ENCODE measurements at regions not wholly inside any gene's neighbourhood (a gene's known extent, or its start where the extent isn't known, plus 50 kb on each side); places are given as distances from the start of the nearest gene placed in this dataset.
"Not testable (repeated sequence)": the region's sequence is repeated elsewhere in the genome, so short reads cannot be mapped to it uniquely, and the experiment has no call there.

DNA sequence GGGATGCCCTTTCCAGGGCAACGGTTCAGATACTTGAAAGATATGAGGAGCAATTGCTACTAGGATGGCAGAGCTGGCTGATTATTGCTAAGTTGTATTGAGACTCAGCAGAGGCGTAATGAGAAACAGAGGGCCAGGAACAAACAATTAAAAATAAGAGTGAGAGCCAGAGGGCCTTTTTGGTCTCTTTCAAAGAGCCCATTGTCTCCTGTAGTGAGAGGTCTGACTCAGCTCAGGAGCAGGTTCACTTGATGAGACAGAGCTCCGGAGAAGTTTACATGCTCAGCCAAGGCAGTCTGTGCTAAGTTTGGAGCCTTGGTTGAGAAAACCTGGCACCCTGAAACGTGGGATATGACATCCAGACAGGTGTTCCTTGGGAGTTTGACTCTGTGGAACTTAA, 303.9 kb upstream of the DLGAP1 start:
- H3K4me3 ChIP-seq (replicated peaks; ENCODE audit: low read depth, low read length) = no peak overlapping the region
- TF ChIP-seq, protein P1, sequence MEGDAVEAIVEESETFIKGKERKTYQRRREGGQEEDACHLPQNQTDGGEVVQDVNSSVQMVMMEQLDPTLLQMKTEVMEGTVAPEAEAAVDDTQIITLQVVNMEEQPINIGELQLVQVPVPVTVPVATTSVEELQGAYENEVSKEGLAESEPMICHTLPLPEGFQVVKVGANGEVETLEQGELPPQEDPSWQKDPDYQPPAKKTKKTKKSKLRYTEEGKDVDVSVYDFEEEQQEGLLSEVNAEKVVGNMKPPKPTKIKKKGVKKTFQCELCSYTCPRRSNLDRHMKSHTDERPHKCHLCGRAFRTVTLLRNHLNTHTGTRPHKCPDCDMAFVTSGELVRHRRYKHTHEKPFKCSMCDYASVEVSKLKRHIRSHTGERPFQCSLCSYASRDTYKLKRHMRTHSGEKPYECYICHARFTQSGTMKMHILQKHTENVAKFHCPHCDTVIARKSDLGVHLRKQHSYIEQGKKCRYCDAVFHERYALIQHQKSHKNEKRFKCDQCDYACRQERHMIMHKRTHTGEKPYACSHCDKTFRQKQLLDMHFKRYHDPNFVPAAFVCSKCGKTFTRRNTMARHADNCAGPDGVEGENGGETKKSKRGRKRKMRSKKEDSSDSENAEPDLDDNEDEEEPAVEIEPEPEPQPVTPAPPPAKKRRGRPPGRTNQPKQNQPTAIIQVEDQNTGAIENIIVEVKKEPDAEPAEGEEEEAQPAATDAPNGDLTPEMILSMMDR (IDR thresholded peaks at IDR 0.05; ENCODE audit: low read depth, low read length, missing control alignments) = no peak
- DNase-seq (ENCODE audit: extremely low read depth, low read depth) = no peak

DNA sequence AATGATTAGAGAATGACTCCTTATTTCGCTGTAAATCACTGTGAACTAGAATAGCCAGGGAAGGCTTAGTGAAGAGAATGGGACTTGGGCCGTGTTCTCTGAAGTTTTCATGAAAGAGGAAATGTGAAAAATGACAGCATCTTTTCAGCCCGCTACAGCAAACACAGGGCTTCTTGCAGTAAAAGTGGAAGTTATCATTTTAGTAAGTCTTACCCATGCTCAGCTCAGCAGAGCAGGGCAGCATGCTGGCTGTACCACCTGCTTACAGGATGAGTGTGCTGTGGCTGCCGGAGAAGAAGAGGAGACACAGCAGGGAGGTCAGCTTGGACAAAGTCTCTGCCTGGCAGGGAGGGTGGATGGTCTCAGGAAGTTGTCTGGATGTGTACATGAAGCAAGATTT, 300.7 kb upstream of the DLGAP1 start:
- DNase-seq (ENCODE audit: extremely low read depth, low read depth) = no peak

DNA sequence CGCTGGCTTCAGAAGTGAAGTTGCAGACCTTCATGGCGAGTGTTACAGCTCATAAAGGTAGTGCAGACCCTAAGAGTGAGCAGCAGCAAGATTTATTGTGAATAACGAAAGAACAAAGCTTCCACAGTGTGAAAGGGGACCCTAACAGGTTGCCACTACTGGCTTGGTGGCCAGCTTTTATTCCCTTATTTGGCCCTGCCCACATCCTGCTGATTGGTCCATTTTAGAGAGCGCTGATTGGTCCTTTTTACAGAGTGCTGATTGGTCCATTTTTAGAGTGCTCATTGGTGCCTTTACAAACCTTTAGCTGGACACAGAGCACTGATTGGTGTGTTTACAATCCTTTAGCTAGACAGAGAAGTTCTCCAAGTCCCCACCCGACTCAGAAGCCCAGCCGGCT, 298.0 kb upstream of the DLGAP1 start:
- DNase-seq (ENCODE audit: extremely low read depth, low read depth); H3K4me3 ChIP-seq (replicated peaks; ENCODE audit: low read depth, low read length): not testable (repeated sequence)

More for the DNA sequence above, 300.7 kb upstream of the DLGAP1 start:
- TF ChIP-seq, protein P1 (IDR thresholded peaks at IDR 0.05; ENCODE audit: low read depth, low read length, missing control alignments) = no peak
- H3K4me3 ChIP-seq (replicated peaks; ENCODE audit: low read depth, low read length) = no peak overlapping the region

DNA sequence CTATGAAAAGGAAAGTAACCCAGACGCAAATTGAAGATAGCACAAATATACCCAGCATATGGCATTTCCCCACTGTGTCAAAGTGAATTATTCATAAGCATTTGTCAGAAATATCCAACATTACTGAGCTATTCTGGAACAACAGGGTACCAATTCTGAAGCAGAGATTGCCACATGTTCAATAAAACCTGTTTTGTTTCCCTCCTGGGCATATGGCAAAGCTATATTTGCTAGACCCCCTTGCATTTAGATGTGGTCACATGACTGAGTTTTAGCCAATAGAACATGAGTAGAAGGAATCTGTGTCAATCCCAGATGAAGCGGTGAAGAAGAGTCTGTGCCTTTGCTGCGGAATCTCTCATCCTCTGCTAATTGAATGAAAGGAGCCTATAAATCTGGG, 296.4 kb upstream of the DLGAP1 start:
- TF ChIP-seq, protein P1 (IDR thresholded peaks at IDR 0.05; ENCODE audit: low read depth, low read length, missing control alignments) = no peak
- no peak overlapping the region for H3K4me3 ChIP-seq (replicated peaks; ENCODE audit: low read depth, low read length)

DNA sequence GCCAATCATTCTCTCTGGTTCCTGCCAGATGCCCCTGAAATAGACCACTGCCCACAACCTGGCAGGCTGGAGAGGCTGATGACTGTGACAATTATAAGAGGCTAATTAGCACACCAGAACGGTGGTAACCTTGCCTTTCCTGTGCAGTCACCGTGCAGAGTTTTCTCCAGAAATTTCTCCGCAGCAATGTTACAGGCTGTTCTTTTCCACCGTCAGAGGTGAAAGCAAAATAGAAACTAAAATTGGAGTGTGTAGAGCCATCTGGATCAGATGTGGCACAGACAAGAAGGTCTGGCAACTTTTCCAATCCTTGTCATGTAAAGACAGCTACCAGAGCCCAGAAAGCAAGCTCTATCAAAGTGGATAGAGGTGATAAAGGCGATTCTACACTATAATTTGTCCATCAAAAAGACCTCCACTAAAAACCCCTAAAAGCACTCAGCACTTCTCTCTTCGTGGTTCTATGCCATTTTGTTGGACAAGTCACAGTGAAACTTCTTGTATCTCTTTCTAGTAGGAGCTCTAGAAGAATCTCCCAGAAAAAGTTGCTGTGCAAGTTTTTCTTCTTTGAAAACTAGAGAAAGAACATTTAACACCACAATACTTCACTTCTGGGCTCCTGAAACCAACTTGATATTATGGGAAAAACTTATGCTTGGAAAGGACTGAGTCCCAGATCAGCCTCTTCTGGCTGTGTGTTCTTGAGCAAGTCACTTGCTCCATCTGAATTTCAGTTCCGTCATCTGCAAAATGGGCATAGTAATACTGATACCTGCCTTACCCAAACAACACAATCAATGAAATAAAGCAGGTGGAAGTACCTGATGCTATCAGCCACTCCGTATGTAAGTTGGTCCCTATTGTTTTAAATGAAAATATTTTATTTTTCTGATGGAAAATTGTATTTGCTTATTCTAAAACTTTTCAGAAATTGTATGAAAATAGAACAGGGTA, 295.6 kb upstream of the DLGAP1 start:
- H3K4me3 ChIP-seq (replicated peaks; ENCODE audit: low read depth, low read length) = no peak overlapping the region
- TF ChIP-seq, protein P1 (IDR thresholded peaks at IDR 0.05; ENCODE audit: low read depth, low read length, missing control alignments) = no peak
- DNase-seq (ENCODE audit: extremely low read depth, low read depth) = no peak

More for the DNA sequence above, 296.4 kb upstream of the DLGAP1 start:
- no peak for DNase-seq (ENCODE audit: extremely low read depth, low read depth)

DNA sequence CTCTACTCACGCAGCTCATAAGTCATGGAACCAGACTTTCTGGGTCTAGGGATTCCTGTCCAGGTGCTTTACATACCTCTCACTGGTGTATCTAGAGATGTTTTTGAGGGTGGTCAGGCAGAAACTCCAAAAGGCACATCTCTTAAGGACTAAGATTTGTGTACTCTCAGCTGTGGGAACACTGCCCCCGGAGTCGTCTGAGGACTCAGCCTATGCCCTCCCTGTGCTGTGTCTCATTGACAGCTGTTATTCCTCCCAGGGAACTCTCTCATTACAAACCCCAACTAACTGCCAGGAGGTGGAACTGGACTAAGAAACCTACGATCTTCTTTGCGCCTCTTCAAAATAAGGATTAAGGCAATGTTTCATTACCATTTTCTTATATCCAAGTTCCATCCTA, 293.9 kb upstream of the DLGAP1 start:
- no peak for DNase-seq (ENCODE audit: extremely low read depth, low read depth)
- TF ChIP-seq, protein P1 (IDR thresholded peaks at IDR 0.05; ENCODE audit: low read depth, low read length, missing control alignments) = no peak
- H3K4me3 ChIP-seq (replicated peaks; ENCODE audit: low read depth, low read length) = no peak overlapping the region

DNA sequence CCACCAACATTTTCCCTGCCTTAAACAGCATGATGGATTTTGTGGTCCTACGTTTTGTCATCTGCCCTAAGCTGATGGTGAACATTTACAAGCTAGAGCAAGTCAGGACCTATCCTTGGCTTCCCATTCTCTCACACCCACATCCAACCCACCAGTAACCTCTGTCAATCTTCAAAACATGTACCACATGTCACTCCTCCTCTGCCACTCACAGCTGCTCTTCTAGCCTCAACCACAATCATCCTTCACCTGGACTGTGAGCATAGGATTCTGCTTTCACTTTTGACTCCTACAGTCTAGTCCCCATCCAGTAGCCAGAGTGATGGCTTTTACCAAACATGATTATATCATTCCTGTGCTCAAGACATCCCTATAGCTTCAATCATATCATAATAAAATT, 279.8 kb upstream of the DLGAP1 start:
- TF ChIP-seq, protein P1 (IDR thresholded peaks at IDR 0.05; ENCODE audit: low read depth, low read length, missing control alignments) = no peak
- no peak for DNase-seq (ENCODE audit: extremely low read depth, low read depth)
- no peak overlapping the region for H3K4me3 ChIP-seq (replicated peaks; ENCODE audit: low read depth, low read length)
